ENCODE measurements at regions not wholly inside any gene's neighbourhood (a gene's known extent, or its start where the extent isn't known, plus 50 kb on each side); places are given as distances from the start of the nearest gene placed in this dataset.

DNA sequence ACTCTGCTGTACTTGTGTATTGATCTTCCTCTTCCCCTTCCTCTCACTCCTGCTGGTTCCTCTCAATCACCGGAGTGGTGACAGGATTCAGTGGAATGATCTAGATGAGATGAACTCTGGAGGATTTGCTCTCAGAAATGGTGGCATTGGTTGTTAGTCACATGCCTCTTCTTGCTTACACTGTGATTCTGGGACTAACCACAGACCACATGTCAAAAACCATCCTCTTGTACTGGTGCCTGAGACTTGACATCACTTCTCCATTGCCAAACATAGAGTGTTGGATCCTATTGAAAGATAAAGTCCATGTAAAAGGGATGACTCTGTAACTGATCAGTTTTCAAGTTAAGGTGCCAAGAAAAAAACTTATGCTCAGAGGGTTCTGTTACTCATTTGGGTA, 506.5 kb downstream of the DMAC1 start:
- no peak for DNase-seq
- intact Hi-C loops (cut with micrococcal nuclease): no loop called here
- Mint-ChIP-seq H3K4me3 (no peak overlapping the region), H3K36me3 (ENCODE audit: low read depth) (no peaks in the 10 kb centered on the region), H3K4me1 (ENCODE audit: low read depth) (peaks cover 6% of the 10 kb centered on the region), H3K9me3 (no peaks in the 10 kb centered on the region), H3K27me3 (ENCODE audit: low read depth) (peaks cover 7% of the 10 kb centered on the region), H3K27ac (no peak overlapping the region)
- CTCF ChIA-PET: no interaction called here

DNA sequence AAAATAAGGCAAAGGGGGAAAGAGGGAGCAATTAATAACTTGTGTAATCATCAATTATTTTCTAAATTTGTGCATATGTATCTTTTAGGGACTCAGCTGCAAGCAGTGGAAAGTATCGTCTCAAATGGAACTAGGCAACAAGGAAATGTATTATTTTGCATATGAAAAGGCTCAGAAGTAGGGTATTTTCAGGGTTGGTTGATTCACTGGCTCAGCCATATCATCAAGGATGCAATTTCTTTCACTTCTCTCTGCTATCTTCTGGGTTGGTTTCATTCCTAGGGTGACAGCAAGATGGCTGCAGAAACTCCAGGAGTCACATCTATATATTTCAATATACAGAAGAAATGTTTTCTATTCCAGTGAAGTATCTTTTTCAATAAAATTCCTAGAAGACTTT, 509.8 kb downstream of the DMAC1 start:
- Mint-ChIP-seq H3K4me1 (ENCODE audit: low read depth) (no peaks in the 10 kb centered on the region), H3K27ac (no peak overlapping the region), H3K4me3 (no peak overlapping the region), H3K9me3 (no peaks in the 10 kb centered on the region), H3K36me3 (ENCODE audit: low read depth) (no peaks in the 10 kb centered on the region), H3K27me3 (ENCODE audit: low read depth) (peaks cover 9% of the 10 kb centered on the region)
- CTCF ChIA-PET: interaction anchor here (0.6 kb wide), 1 partner anchor 90 kb away, joined by 3 read pairs; no protein-coding TSS in a partner anchor
- intact Hi-C loops (cut with micrococcal nuclease): no loop called here
- no peak for DNase-seq

DNA sequence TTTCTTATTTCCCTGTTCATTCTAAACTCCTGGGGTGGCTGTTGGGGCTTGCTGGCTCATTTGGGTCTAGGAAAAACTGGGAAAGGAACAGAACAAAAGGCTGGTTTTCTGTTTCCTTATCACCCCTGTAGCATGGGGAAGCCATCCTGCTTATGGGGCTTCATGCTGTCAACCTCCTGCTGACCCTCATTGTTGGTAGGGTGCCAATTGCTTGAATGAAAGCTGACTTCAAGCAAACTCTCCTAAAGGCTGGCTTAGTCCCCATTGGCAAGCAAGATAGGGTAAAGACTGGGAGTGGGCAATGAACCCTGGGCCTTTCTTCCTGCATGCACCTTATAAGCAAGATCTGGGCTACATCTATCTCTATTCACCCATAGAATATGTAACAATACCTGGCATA, 511.6 kb downstream of the DMAC1 start:
- H3K9me3 Mint-ChIP-seq: no peaks in the 10 kb centered on the region
- H3K4me1 Mint-ChIP-seq (ENCODE audit: low read depth): no peaks in the 10 kb centered on the region
- intact Hi-C loops (cut with micrococcal nuclease): no loop called here
- no peak overlapping the region for H3K4me3 Mint-ChIP-seq
- CTCF ChIA-PET: no interaction called here
- H3K27ac Mint-ChIP-seq: no peak overlapping the region
- no peaks in the 10 kb centered on the region for H3K36me3 Mint-ChIP-seq (ENCODE audit: low read depth)
- H3K27me3 Mint-ChIP-seq (ENCODE audit: low read depth): peaks cover 9% of the 10 kb centered on the region
- no peak for DNase-seq

DNA sequence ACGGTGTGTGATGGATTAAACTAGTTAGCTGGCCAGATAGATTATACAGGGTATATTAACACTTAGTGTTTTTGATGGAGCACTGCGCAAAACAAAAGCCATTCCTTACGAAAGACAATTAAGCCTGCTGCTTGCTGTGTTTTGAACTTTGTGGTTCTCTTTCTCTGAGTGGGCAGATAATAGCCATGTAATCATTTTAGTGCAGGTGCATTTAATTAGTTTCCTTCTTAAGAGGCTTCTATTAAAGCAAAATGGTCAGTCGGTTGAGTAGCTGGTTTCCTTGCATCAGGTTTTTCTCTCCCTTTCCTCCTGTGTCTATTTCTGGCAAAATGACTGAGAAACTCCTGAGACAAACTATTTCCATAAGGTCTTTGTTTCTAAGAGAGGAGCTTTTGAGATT, 512.5 kb downstream of the DMAC1 start:
- H3K27me3 Mint-ChIP-seq (ENCODE audit: low read depth): peaks cover 13% of the 10 kb centered on the region

DNA sequence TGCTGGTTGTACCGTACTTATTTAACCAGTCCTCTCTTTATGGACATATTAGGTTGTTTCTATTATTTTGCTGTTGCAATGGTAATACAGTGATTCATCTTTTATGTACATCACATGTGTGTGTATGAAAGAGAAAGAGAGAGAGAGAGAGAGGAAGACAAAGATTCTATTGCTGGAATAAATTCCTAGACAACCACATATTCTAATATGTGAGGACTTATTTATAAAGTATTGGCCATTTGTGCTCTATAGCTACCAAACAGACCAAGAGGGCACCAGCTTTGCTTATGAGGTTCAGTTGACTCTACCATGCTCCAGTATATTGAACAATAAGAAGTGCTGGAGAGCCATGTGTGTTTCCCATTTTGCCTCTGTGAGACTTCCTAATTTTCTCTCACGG, 513.5 kb downstream of the DMAC1 start:
- Mint-ChIP-seq H3K36me3 (ENCODE audit: low read depth) (no peaks in the 10 kb centered on the region), H3K4me1 (ENCODE audit: low read depth) (no peaks in the 10 kb centered on the region), H3K9me3 (no peaks in the 10 kb centered on the region), H3K4me3 (no peak overlapping the region), H3K27ac (no peak overlapping the region), H3K27me3 (ENCODE audit: low read depth) (peaks cover 16% of the 10 kb centered on the region)
- CTCF ChIA-PET: no interaction called here
- intact Hi-C loops (cut with micrococcal nuclease): no loop called here
- no peak for DNase-seq

More for the DNA sequence above, 512.5 kb downstream of the DMAC1 start:
- DNase-seq: no peak
- CTCF ChIA-PET: no interaction called here
- intact Hi-C loops (cut with micrococcal nuclease): no loop called here
- Mint-ChIP-seq H3K9me3 (no peaks in the 10 kb centered on the region), H3K4me1 (ENCODE audit: low read depth) (no peaks in the 10 kb centered on the region), H3K27ac (no peak overlapping the region), H3K4me3 (no peak overlapping the region), H3K36me3 (ENCODE audit: low read depth) (no peaks in the 10 kb centered on the region)

DNA sequence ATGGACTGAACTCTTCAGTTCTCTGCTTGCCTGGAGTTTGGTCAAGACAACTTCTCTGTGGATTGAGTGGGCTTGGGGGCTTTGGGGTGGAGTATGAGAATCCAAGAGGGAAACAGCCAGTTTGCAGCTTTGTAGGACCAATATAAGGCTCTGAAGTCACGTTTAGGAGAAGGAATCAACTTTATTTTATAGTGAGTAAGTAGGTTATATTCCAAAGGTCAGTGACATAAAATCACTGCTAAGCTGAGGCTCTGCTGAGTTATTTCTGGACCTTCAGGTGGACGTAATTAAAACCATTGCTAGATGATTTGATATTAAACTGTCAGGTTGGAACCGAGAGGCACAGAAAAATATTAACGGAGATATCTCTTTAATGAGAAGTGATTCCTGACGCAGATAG, 514.4 kb downstream of the DMAC1 start:
- no peaks in the 10 kb centered on the region for H3K4me1 Mint-ChIP-seq (ENCODE audit: low read depth)
- H3K36me3 Mint-ChIP-seq (ENCODE audit: low read depth): no peaks in the 10 kb centered on the region
- peaks cover 20% of the 10 kb centered on the region for H3K27me3 Mint-ChIP-seq (ENCODE audit: low read depth)
- intact Hi-C loops (cut with micrococcal nuclease): no loop called here
- H3K4me3 Mint-ChIP-seq: no peak overlapping the region
- no peak overlapping the region for H3K27ac Mint-ChIP-seq
- H3K9me3 Mint-ChIP-seq: no peaks in the 10 kb centered on the region
- CTCF ChIA-PET: interaction anchor here (1.0 kb wide), 1 partner anchor 373 kb away, joined by 3 read pairs; no protein-coding TSS in a partner anchor
- DNase-seq: no peak

DNA sequence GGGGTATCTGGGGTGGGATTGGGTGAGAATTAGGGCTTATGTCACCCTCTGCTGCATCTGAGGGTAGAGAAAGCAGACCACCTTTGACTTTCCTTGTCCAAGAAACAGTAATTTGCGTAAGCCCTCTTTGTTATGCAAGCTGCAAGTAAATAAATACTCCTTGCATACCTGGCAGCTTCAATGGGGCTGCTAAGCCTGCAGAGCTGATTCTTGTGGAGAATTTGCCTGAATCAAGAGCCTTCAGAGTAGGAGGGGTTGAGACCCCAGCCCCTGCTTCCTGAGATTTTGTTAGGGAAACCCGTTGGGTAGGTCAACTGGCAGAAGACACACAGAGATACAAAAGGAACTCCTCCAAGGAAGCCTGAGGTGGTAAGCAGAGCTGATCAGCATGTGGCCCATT, 515.1 kb downstream of the DMAC1 start:
- no peaks in the 10 kb centered on the region for H3K4me1 Mint-ChIP-seq (ENCODE audit: low read depth)
- no peak overlapping the region for H3K27ac Mint-ChIP-seq
- H3K4me3 Mint-ChIP-seq: no peak overlapping the region
- intact Hi-C loops (cut with micrococcal nuclease): loop anchor here (1.0 kb wide), 1 partner anchor 14 kb away; no protein-coding TSS in a partner anchor
- DNase-seq: no peak
- H3K36me3 Mint-ChIP-seq (ENCODE audit: low read depth): no peaks in the 10 kb centered on the region
- no peaks in the 10 kb centered on the region for H3K9me3 Mint-ChIP-seq
- CTCF ChIA-PET: interaction anchor here (1.0 kb wide), 1 partner anchor 374 kb away, joined by 3 read pairs; no protein-coding TSS in a partner anchor
- peaks cover 22% of the 10 kb centered on the region for H3K27me3 Mint-ChIP-seq (ENCODE audit: low read depth)

DNA sequence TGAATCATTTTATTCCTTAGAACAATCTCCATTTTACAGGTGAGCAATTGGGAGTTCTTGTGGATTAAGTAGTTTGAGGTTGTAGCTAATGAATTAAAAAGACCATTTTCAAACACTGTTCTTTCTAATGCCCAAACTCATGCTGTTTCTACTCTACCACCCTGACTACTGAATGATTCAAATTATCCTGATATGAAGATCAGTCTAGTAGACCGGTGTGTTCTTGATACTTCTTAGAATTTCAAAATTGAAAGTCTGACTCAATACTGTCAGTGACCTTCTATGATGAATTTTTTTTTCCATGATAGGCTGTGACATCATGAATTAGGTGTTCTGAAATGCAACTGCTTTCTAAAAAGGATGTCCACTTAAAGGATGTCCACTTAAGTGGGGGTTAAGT, 515.5 kb downstream of the DMAC1 start:
- DNase-seq: no peak
- CTCF ChIA-PET: interaction anchor here (1.0 kb wide), 1 partner anchor 375 kb away, joined by 3 read pairs; no protein-coding TSS in a partner anchor
- Mint-ChIP-seq H3K4me1 (ENCODE audit: low read depth) (no peaks in the 10 kb centered on the region), H3K27me3 (ENCODE audit: low read depth) (peaks cover 21% of the 10 kb centered on the region), H3K27ac (no peak overlapping the region), H3K36me3 (ENCODE audit: low read depth) (no peaks in the 10 kb centered on the region), H3K4me3 (no peak overlapping the region), H3K9me3 (peaks cover 2% of the 10 kb centered on the region)
- intact Hi-C loops (cut with micrococcal nuclease): loop anchor here (1.0 kb wide), 1 partner anchor 14 kb away; no protein-coding TSS in a partner anchor

DNA sequence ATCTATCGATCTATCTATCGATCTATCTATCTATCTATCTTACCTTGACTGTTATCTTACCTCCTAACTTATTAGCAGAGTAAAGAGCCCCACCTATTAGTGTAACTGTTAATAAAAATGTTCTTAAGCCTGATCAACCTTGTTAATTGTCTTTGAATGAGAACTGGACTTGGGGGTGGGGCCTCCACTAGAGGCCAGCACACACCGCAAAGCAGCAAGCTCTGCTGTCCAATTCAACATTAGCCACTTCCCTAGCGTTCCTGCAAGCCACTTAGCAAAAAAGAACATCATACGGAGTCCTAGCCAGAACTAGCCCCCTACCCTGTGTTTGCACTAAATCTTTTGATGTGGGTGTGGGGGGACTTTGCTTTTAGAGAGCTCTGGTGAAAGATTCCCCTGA, 515.8 kb downstream of the KDM4C start:
- Mint-ChIP-seq H3K36me3 (ENCODE audit: low read depth) (no peaks in the 10 kb centered on the region), H3K9me3 (no peaks in the 10 kb centered on the region), H3K27ac (no peak overlapping the region), H3K4me3 (no peak overlapping the region), H3K27me3 (ENCODE audit: low read depth) (peaks cover 12% of the 10 kb centered on the region), H3K4me1 (ENCODE audit: low read depth) (no peaks in the 10 kb centered on the region)
- DNase-seq: no peak
- CTCF ChIA-PET: interaction anchor here (1.3 kb wide), 1 partner anchor 14 kb away, joined by 3 read pairs; no protein-coding TSS in a partner anchor
- intact Hi-C loops (cut with micrococcal nuclease): no loop called here

DNA sequence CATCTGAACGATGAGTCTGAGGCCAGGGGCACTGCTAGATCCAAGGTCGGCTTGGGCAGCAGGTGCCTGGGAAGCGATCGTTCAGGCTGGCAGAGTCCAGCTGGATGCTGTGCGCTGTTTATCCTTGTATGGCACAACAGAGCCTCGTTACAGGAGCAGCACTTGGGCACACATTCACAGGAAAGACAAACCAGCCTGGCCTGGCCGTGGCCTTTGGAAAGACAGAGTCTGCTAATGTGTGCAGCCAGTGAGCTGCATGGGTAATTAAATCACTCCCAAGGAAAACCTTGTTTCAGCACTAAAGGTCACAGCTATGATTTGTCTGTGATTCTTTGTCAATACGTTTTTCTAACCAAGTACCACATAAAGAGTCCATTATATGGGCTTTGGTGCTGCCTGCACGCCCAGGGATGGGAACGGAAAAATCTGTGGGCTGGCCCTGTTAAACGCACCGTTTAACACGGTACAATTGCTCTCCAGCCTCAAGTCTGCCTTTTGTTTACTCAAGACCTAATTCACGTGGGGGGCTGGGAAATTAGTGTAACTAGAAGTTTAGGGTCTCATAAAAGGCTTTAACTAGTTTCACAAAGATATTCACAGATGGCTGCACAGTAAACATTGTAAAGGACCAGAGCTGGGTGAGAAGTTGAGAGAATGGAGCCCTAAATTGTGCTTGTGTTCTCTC, 509.3 kb downstream of the KDM4C start:
- CTCF ChIA-PET: no interaction called here
- Mint-ChIP-seq H3K36me3 (ENCODE audit: low read depth) (no peaks in the 10 kb centered on the region), H3K27ac (no peak overlapping the region), H3K4me1 (ENCODE audit: low read depth) (no peaks in the 10 kb centered on the region), H3K4me3 (no peak overlapping the region), H3K27me3 (ENCODE audit: low read depth) (peaks cover 13% of the 10 kb centered on the region), H3K9me3 (no peaks in the 10 kb centered on the region)
- DNase-seq: no peak
- intact Hi-C loops (cut with micrococcal nuclease): no loop called here

DNA sequence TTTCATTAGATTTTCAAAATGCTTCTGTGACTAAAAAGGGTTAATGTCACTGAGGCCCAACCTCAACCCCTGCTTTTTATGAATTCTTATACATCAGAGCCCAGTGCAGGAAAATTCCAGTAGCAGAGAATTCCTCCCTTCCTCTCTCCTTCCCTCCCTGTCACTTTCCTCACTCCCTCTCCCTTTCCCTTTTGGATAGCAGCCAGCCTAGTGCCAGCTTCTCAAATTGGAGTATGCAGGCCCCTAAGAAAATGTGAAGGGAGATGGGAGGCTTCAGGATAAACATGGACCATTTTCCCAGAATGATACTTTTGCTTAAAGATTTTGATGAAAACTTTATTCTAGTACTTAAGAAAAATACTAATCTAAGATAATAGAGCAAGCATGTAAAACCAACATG, 507.4 kb downstream of the KDM4C start:
- Mint-ChIP-seq H3K27me3 (ENCODE audit: low read depth) (peaks cover 15% of the 10 kb centered on the region), H3K9me3 (no peaks in the 10 kb centered on the region), H3K36me3 (ENCODE audit: low read depth) (no peaks in the 10 kb centered on the region), H3K27ac (no peak overlapping the region), H3K4me1 (ENCODE audit: low read depth) (no peaks in the 10 kb centered on the region), H3K4me3 (no peak overlapping the region)
- no peak for DNase-seq
- CTCF ChIA-PET: no interaction called here
- intact Hi-C loops (cut with micrococcal nuclease): no loop called here

DNA sequence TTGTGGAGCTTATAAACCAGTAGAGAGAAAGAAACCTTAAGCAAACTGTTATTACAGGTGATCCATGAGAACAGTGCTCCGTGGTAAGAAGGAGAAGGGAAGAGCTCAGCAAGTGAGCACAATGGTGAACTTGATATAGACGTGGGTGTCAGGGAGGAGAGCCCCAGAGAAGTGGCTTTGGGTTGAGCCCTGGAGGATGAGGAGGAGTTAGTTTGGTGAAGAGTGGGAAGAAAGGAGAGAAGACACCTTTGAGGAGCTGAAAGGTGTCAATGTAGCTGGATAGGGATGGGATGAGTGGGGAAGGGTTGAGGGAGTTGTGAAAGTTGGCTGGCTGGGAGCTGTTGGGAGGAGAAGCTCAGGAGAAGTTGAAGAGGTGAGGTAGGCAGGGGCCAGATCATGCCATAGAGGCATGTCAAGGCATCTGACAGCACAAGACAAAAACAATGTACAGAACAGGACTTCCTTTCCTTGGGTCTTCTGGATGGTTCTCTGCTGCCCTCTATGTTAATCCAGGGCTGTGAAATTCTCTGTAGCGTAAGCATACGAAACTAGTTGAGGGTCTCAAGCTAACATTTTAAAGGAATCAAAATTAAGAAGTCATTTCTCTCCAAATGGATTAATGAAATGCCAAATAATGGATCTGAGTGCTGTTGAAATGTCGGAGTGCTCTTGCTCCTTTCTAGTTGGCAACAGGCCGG, 501.9 kb downstream of the KDM4C start:
- no peaks in the 10 kb centered on the region for H3K9me3 Mint-ChIP-seq
- no peak for DNase-seq
- no peak overlapping the region for H3K27ac Mint-ChIP-seq
- H3K27me3 Mint-ChIP-seq (ENCODE audit: low read depth): peaks cover 4% of the 10 kb centered on the region
- no peaks in the 10 kb centered on the region for H3K36me3 Mint-ChIP-seq (ENCODE audit: low read depth)
- CTCF ChIA-PET: interaction anchor here (1.1 kb wide), 1 partner anchor 14 kb away, joined by 3 read pairs; no protein-coding TSS in a partner anchor
- H3K4me3 Mint-ChIP-seq: no peak overlapping the region
- no peaks in the 10 kb centered on the region for H3K4me1 Mint-ChIP-seq (ENCODE audit: low read depth)
- intact Hi-C loops (cut with micrococcal nuclease): no loop called here
